Suprapubic skin (tissue), 4 donors: ENCODE measurements at regions not wholly inside any gene's neighbourhood (a gene's known extent, or its start where the extent isn't known, plus 50 kb on each side); places are given as distances from the start of the nearest gene placed in this dataset.

Experiments
- CTCF ChIP-seq, 2 donors: fragments of 200-600 bp in 1 of 2; fragments of 450-650 bp in 1 of 2; sonication (generic) in 1 of 2; IDR thresholded peaks; one replicate each; pipeline ENCODE4 v1.5.1; 2016 to 2019; ENCODE audit warnings: antibody characterized with exemption in 2 of 2, mild to moderate bottlenecking in 1 of 2, moderate library complexity in 1 of 2
- EP300 ChIP-seq: sonication (generic); formaldehyde crosslinking; IDR thresholded peaks from one replicate; pipeline ENCODE4 v1.6.1; 2017; ENCODE audit warnings: antibody characterized with exemption
- POLR2A ChIP-seq, 2 donors: fragments of 450-650 bp; IDR thresholded peaks; one replicate each; pipeline ENCODE4 v1.6.1; 2017; ENCODE audit warnings: antibody characterized with exemption in 2 of 2, mild to moderate bottlenecking in 2 of 2, moderate library complexity in 2 of 2
- POLR2AphosphoS5 ChIP-seq, 3 donors: sonication (generic); formaldehyde crosslinking; IDR thresholded peaks; one replicate each; pipeline ENCODE4 v1.6.1; 2017; ENCODE audit warnings: antibody characterized with exemption in 3 of 3

- TF ChIP-seq POLR2AphosphoS5 (IDR thresholded peaks at IDR 0.05) (no peak), CTCF (IDR thresholded peaks at IDR 0.05) (no peak), POLR2A (IDR thresholded peaks at IDR 0.05) (no peak), EP300 (no peak)
These were observed 77.8 kb upstream of the PRMT6 start for GRCh38 chr1:106978477-106979322.
